GM12891 (cell line): ENCODE measurements at regions not wholly inside any gene's neighbourhood (a gene's known extent, or its start where the extent isn't known, plus 50 kb on each side); places are given as distances from the start of the nearest gene placed in this dataset.

ENCODE experiments used
- DNase-seq: peaks from one replicate; pipeline ENCODE4 v3.0.0; 2011; ENCODE audit warnings: low spot score; ENCODE audit not compliant: insufficient read length
- FAIRE-seq: peaks from 2 replicates; lab custom pipeline; 2011; peaks lifted over from hg19 to GRCh38; lab: Jason Lieb, UNC
- PAX5 ChIP-seq: IDR thresholded peaks from 2 replicates; pipeline ENCODE4 v1.6.1; 2011; ENCODE audit warnings: low read length, moderate library complexity, mild to moderate bottlenecking; ENCODE audit not compliant: insufficient read depth, severe bottlenecking
- POLR2A ChIP-seq: IDR thresholded peaks from 2 replicates; pipeline ENCODE4 v1.6.1; 2011; ENCODE audit warnings: low read depth, low read length, control low read depth
- POLR2AphosphoS5 ChIP-seq: IDR thresholded peaks from 2 replicates; pipeline ENCODE4 v1.6.1; 2011; ENCODE audit warnings: low read depth, low read length, control low read depth
- POU2F2 ChIP-seq: IDR thresholded peaks from 2 replicates; pipeline ENCODE4 v1.6.1; 2011; ENCODE audit warnings: low read depth, mild to moderate bottlenecking, control low read depth, low read length, moderate library complexity
- SPI1 ChIP-seq: IDR thresholded peaks from 2 replicates; pipeline ENCODE4 v1.6.1; 2011; ENCODE audit warnings: low read depth, low read length, control low read depth
- TAF1 ChIP-seq: IDR thresholded peaks from 2 replicates; pipeline ENCODE4 v1.6.1; 2011; ENCODE audit warnings: low read depth, low read length, control low read depth

- DNase-seq (no peak), FAIRE-seq (no peak)
- TF ChIP-seq PAX5 (no peak), TAF1 (no peak), SPI1 (no peak), POU2F2 (no peak), POLR2AphosphoS5 (no peak), POLR2A (no peak)
These were observed 1091.8 kb downstream of the RAPGEF2 start for GRCh38 chr4:160194716-160195115.

GRCh38 chr4:160202802-160203201 is 1099.9 kb downstream of the RAPGEF2 start:
- DNase-seq (no peak), FAIRE-seq (no peak)
- TF ChIP-seq POLR2AphosphoS5: no peak
- TF ChIP-seq POLR2A: no peak
- no peak for TF ChIP-seq SPI1
- TF ChIP-seq POU2F2: no peak
- no peak for TF ChIP-seq TAF1
- TF ChIP-seq PAX5: no peak

- DNase-seq: no peak
- TF ChIP-seq TAF1 (no peak), POU2F2 (no peak), PAX5 (no peak), POLR2AphosphoS5 (no peak), POLR2A (no peak), SPI1 (no peak)
- no peak for FAIRE-seq
These were observed 1109.2 kb downstream of the RAPGEF2 start for GRCh38 chr4:160212078-160212477.

GRCh38 chr4:160213366-160213765 is 1110.5 kb downstream of the RAPGEF2 start:
- no peak for DNase-seq
- FAIRE-seq: no peak
- TF ChIP-seq TAF1 (no peak), POU2F2 (no peak), SPI1 (no peak), POLR2AphosphoS5 (no peak), PAX5 (no peak), POLR2A (no peak)

- no peak for FAIRE-seq
- DNase-seq: no peak
- TF ChIP-seq POU2F2: no peak
- no peak for TF ChIP-seq POLR2AphosphoS5
- TF ChIP-seq SPI1: no peak
- TF ChIP-seq TAF1: no peak
- no peak for TF ChIP-seq POLR2A
- no peak for TF ChIP-seq PAX5
These were observed 1114.5 kb downstream of the RAPGEF2 start for GRCh38 chr4:160217352-160217751.

- TF ChIP-seq POU2F2: no peak
- no peak for TF ChIP-seq POLR2AphosphoS5
- no peak for TF ChIP-seq TAF1
- TF ChIP-seq SPI1: no peak
- TF ChIP-seq POLR2A: no peak
- TF ChIP-seq PAX5: no peak
- FAIRE-seq: no peak
- DNase-seq: no peak
These were observed 1121.2 kb downstream of the RAPGEF2 start for GRCh38 chr4:160224049-160224448.

- no peak for FAIRE-seq
These were observed 1130.3 kb downstream of the RAPGEF2 start for GRCh38 chr4:160233141-160233540.

GRCh38 chr4:160235285-160235684 is 1132.4 kb downstream of the RAPGEF2 start:
- TF ChIP-seq PAX5 (no peak), POU2F2 (no peak), POLR2AphosphoS5 (no peak), POLR2A (no peak), SPI1 (no peak), TAF1 (no peak)
- no peak for FAIRE-seq

More at GRCh38 chr4:160233141-160233540, 1130.3 kb downstream of the RAPGEF2 start:
- no peak for DNase-seq
- TF ChIP-seq SPI1: no peak
- TF ChIP-seq PAX5: no peak
- no peak for TF ChIP-seq POU2F2
- TF ChIP-seq TAF1: no peak
- TF ChIP-seq POLR2AphosphoS5: no peak
- no peak for TF ChIP-seq POLR2A

GRCh38 chr4:160235771-160236170 is 1132.9 kb downstream of the RAPGEF2 start:
- TF ChIP-seq TAF1 (no peak), SPI1 (no peak), POLR2A (no peak), PAX5 (no peak), POU2F2 (no peak), POLR2AphosphoS5 (no peak)
- DNase-seq (no peak), FAIRE-seq (no peak)

More at GRCh38 chr4:160235285-160235684, 1132.4 kb downstream of the RAPGEF2 start:
- DNase-seq: no peak

- TF ChIP-seq POLR2A (no peak), SPI1 (no peak), POLR2AphosphoS5 (no peak), POU2F2 (no peak), TAF1 (no peak)
- no peak for FAIRE-seq
- DNase-seq: no peak
These were observed 1135.9 kb downstream of the RAPGEF2 start for GRCh38 chr4:160238790-160239189.
